HL-60/S4 (cell line): ENCODE measurements at regions not wholly inside any gene's neighbourhood (a gene's known extent, or its start where the extent isn't known, plus 50 kb on each side); places are given as distances from the start of the nearest gene placed in this dataset.
"Not testable (repeated sequence)": the region's sequence is repeated elsewhere in the genome, so short reads cannot be mapped to it uniquely, and the experiment has no call there.

Experiments used
- in situ Hi-C: fragments of 300-500 bp; cut with MboI; formaldehyde crosslinking; loops from 2 replicates; pipeline ENCODE4 v1.14.3; 2022; ENCODE audit warnings: low sequenced_read_pairs

DNA sequence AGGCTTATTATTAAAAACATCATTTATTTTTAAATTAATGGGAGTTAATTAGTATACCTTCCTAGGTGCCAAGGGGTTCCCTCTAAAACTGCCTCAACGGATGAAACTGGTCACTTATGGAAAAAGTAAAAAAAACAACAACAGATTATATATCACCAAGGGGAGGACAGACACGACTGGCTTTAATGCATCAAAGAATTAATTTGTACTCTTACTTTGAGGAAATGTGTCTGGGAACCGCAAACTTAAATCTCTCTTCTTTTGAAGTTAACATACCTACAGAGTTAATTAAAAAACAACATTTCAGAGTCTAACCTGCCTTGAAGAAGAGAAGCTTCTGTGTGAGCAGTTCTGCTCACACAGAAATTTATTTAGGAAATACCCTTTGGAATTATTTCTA lies 354.6 kb downstream of the LRRC70 start:
- in situ Hi-C loops = no loop called here

DNA sequence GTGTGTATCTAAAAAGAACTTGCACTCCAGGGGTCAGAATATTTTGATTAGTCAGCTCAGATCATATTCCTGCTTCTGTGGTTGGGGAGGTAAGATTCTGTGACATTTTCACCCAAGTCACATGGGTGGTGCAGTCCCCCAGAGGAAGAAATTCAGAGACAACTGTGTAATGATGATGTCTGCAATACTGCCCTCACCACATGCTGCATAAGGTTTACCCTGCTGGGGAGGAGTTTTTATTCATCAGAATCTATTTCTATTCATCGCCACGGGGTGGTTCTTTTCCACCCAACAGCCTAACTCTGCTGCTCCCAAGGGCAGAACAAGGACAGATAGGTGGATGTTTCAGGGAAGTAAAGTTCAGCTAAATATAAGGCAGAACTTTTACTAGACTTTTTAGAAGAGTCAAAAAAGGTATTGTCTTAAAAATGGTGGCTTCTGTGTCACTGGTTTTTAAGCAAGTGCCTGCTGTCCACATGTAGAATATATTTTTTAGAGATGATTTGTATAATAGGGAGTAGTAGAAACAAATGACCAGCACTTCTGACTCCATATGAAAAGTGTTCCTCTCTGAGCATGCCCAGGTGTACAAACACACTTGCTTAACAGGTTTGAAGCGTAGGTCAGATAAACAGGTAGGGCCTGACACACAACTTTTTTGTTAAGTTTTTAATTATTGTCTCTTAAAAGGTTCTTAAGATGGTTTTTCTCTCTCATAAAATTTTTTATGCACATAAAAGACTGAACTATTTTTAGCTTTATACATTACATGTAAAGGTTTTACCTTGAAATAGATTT lies 352.7 kb downstream of the LRRC70 start:
- in situ Hi-C loops = no loop called here

- in situ Hi-C loops = no loop called here
Measured at GRCh38 chr5:62922191-62922590, 343.6 kb downstream of the LRRC70 start.

GRCh38 chr5:62920856-62921255 lies 342.2 kb downstream of the LRRC70 start:
- in situ Hi-C loops = no loop called here

GRCh38 chr5:62909326-62909725 lies 330.7 kb downstream of the LRRC70 start:
- in situ Hi-C loops = no loop called here

DNA sequence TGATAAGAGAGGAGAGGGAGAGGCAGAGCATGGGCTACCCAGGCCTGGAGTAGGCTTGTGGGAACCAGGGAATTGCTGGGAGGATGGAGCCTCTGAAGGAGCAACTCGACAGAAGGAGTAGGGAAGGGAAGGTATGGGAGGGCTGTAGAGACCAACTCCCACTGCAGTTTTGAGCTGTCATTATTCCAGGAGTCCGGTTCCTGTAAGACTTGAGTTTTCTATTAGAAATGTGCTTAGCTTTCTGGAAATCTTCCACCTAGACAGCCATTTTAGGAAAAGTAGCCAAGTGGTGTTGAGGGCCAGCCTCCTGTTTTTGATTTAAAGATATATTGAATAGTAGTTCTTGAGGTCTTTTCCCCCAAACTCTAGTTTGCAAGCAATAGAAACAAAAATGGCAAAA lies 323.5 kb downstream of the LRRC70 start:
- in situ Hi-C loops = no loop called here

GRCh38 chr5:62900976-62901375 lies 322.4 kb downstream of the LRRC70 start:
- in situ Hi-C loops = no loop called here

DNA sequence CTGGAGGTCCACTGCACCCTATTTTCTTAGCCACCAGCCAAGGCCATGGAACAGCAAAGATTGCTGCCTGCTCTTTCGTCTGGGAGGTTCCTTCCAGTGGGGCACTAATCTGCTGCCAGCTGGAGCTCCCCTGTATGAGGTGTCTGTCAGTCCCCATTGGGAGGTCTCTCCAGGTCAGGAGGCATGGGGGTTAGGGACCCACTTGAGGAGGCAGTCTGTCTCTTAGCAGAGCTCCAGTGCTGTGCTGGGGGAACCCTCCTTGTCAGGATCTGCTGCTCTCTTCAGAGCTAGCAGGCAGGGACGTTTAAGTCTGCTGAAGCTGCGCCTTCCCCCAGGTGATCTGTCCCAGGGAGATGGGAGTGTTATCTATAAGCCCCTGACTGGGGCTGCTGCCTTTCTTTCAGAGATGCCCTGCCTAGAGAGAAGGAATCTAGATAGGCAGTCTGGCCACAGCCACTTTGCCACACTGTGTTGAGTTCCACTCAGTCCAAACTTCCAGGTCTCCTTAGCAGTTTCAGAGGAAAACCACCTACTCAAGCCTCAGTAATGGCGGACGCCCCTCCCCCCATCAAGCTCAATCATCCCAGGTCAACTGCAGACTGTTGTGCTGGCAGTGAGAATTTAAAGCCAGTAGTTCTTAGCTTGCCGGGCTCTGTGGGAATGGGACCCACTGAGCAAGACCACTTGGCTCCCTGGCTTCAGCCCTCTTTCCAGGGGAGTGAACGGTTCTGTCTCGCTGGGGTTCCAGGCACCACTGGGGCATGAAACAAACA lies 317.7 kb downstream of the LRRC70 start:
- in situ Hi-C loops = no loop called here

GRCh38 chr5:62886603-62887315 lies 308.1 kb downstream of the LRRC70 start:
- in situ Hi-C loops = no loop called here

DNA sequence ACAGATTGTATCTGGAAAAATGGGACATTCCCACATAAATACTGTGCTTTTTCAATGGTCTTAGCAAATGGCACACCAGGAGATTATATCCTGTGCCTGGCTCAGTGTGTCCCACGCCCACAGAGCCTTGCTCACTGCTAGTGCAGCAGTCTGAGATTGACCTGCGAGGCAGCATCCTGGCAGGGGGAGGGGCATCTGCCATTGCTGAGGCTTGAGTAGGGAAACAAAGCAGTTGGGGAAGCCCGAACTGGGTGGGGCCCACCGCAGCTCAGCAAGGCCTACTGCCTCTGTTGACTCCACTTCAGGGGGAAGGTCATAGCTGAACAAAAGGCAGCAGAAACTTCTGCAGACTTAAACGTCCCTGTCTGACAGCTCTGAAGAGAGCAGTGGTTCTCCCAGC lies 258.7 kb downstream of the LRRC70 start:
- in situ Hi-C loops = not testable (repeated sequence)

DNA sequence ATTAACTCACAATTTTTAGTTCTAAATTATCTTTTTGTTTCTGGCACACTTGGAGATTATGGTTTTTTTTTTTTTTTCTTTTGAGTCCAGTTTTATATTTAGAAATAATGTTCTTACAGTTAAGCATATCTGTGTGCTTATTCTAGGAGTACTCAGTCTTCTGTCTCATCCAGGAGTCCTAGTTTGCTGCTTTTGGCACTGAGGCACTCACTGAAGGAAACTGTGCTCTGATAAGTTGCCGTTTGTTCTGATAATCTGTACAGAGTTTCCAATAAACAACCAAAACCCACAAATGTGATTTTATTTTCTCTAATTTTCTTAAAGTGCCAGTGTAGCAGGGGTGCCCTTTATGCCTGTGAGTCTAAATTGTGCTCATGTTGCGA lies 251.0 kb downstream of the LRRC70 start:
- in situ Hi-C loops = no loop called here

DNA sequence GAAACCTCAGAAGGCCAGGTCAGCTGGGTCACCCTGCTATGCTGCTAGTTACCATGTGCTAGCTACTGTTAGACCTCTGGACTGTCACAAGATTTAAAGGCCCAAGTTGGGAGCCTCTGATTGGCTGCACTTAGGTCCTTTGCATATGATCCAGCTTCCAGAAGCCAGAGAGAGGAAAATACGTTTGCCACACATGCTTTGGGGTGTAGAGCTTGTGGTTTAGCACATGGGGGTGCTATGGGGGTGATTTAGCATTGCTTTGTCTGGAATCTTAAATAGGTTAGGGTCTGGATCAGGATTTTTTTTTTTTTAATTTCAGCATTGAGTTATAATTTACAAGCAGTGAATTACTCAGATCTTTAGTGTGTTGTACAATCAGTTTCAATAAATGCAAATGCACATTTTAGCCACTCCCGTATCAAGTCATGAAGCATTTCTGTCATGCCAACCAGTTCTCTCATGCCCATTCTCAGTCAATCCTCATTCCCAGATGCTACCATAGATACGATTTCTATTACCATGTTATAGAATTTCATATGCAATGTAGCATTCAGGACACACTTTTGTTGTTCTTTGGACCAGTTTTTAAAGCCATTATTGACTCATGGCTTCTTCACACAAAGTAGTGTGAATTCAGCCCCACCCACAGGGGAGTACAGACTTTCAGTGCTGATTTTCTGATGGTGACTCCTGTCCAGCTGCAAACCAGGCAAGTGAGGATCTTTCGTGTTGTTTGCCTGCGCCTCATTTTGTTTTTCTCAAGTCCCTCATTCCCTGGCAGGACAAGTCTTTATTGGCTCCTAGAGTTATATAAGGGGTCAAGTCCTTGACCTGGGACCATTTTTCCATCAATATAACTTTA lies 250.4 kb downstream of the LRRC70 start:
- in situ Hi-C loops = no loop called here

GRCh38 chr5:62825623-62826220 lies 247.1 kb downstream of the LRRC70 start:
- in situ Hi-C loops = no loop called here

- in situ Hi-C loops = no loop called here
Measured at GRCh38 chr5:62824936-62825335, 246.3 kb downstream of the LRRC70 start.

DNA sequence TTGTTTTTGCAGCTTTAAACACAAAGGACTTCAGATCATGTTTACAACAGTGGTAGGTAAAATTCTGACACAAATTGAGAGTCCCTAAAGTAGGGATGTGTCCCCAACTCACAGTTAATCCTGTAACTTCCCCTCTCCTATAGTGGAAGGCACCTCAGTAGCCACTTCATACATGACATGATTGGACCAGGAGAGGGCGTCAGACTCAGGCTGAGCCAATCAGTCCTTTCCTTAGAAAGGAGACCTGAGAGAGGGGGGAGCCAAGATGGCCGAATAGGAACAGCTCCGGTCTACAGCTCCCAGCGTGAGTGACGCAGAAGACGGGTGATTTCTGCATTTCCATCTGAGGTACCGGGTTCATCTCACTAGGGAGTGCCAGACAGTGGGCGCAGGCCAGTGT lies 238.4 kb downstream of the LRRC70 start:
- in situ Hi-C loops = not testable (repeated sequence)

DNA sequence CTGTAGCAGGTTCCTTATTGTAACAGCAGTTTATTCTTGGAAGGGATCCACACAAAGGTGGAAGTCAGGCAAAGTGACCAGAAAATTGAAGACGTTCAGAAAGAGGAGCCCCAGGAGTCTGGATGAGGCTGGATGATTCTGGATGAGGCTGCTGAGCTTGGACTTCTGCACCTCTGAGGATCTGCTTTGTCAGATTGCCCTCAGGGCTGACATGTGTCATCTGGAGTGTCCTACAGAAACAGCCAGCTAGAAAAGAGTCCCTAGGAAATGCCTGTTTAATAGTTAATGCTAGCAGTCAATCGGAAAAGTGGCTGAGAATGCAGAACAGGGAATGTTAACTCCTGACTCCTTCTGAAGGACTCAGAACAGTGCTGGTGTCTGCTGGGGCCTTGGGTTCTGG lies 236.4 kb downstream of the LRRC70 start:
- in situ Hi-C loops = no loop called here

- in situ Hi-C loops = no loop called here
Measured at GRCh38 chr5:62812621-62813255, 234.1 kb downstream of the LRRC70 start.

- in situ Hi-C loops = not testable (repeated sequence)
Measured at GRCh38 chr5:62804819-62805218, 226.2 kb downstream of the LRRC70 start.

DNA sequence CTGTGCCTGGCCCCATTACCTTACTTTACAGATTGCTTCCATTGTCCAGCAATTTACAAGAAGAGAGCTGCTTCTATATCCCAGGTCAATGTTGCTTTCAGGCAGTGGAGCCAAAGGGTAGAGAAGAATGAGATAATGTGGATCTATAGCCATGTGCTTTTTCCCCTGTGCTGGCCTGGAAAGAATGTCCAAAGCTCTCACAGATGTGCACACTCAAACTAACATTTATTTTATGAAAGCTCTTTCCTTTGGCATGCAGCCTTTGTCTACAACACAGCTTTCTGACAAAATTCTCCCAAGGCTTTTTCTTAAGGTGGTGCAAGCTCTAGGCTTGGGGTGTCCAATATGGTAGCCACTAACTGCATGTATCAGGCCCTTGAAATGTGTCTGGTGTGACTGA lies 217.3 kb downstream of the LRRC70 start:
- in situ Hi-C loops = loop anchor here (25.0 kb wide), 1 partner anchor 334 kb away; no protein-coding TSS in a partner anchor

DNA sequence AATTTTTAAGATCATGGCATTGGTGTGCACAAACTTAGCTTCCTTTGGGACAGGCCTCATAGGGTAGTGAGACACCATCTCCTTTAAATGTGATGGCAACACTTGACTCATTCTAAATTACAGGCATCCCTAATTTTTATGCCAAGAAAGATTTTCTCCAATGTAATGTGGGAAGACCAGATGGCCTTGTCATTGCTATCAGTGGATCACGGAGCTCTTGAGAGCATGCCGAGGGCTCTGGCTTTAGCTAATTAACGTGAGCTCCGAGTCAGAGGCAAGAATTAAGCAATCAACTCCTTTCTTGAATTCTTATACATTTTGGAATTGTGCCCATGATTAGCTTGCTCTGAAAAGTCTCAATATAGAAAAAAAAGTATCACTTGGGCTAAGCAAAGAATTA lies 215.8 kb downstream of the LRRC70 start:
- in situ Hi-C loops = loop anchor here (25.0 kb wide), 1 partner anchor 332 kb away; no protein-coding TSS in a partner anchor
